ENCODE measurements at regions not wholly inside any gene's neighbourhood (a gene's known extent, or its start where the extent isn't known, plus 50 kb on each side); places are given as distances from the start of the nearest gene placed in this dataset.

DNA sequence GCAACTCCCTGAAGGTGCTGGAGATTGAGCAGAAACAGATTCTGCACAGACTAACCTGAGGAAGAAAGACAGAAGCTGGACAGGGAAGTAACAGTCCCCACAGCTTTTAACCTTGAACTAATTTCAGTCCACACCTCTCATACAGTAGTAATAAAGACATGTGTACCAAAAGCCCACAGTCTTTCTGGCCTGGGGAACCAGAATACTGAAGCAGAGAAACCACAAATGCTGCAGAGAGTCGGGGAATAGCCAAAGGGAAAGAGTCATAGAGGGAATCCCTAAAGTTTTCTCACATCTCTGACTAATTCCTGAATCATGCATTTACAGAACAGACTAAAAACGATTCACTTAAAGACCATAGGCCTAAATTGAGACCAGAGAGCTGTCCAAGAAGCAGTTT, 503.4 kb upstream of the NECTIN3 start:
- TF ChIP-seq, protein P1, sequence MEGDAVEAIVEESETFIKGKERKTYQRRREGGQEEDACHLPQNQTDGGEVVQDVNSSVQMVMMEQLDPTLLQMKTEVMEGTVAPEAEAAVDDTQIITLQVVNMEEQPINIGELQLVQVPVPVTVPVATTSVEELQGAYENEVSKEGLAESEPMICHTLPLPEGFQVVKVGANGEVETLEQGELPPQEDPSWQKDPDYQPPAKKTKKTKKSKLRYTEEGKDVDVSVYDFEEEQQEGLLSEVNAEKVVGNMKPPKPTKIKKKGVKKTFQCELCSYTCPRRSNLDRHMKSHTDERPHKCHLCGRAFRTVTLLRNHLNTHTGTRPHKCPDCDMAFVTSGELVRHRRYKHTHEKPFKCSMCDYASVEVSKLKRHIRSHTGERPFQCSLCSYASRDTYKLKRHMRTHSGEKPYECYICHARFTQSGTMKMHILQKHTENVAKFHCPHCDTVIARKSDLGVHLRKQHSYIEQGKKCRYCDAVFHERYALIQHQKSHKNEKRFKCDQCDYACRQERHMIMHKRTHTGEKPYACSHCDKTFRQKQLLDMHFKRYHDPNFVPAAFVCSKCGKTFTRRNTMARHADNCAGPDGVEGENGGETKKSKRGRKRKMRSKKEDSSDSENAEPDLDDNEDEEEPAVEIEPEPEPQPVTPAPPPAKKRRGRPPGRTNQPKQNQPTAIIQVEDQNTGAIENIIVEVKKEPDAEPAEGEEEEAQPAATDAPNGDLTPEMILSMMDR (IDR thresholded peaks at IDR 0.05; ENCODE audit: low read depth, low read length, missing input control): no peak
- TF ChIP-seq, protein P2, sequence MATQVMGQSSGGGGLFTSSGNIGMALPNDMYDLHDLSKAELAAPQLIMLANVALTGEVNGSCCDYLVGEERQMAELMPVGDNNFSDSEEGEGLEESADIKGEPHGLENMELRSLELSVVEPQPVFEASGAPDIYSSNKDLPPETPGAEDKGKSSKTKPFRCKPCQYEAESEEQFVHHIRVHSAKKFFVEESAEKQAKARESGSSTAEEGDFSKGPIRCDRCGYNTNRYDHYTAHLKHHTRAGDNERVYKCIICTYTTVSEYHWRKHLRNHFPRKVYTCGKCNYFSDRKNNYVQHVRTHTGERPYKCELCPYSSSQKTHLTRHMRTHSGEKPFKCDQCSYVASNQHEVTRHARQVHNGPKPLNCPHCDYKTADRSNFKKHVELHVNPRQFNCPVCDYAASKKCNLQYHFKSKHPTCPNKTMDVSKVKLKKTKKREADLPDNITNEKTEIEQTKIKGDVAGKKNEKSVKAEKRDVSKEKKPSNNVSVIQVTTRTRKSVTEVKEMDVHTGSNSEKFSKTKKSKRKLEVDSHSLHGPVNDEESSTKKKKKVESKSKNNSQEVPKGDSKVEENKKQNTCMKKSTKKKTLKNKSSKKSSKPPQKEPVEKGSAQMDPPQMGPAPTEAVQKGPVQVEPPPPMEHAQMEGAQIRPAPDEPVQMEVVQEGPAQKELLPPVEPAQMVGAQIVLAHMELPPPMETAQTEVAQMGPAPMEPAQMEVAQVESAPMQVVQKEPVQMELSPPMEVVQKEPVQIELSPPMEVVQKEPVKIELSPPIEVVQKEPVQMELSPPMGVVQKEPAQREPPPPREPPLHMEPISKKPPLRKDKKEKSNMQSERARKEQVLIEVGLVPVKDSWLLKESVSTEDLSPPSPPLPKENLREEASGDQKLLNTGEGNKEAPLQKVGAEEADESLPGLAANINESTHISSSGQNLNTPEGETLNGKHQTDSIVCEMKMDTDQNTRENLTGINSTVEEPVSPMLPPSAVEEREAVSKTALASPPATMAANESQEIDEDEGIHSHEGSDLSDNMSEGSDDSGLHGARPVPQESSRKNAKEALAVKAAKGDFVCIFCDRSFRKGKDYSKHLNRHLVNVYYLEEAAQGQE (IDR thresholded peaks at IDR 0.05): no peak
- no peak for TF ChIP-seq YY1 (IDR thresholded peaks at IDR 0.05)
- TF ChIP-seq RAD21 (IDR thresholded peaks at IDR 0.05): no peak
- no peak for TF ChIP-seq GABPA (IDR thresholded peaks at IDR 0.05 in 1 of 2, conservative IDR thresholded peaks at IDR 0.05 in 1 of 2)
- TF ChIP-seq, protein P3, sequence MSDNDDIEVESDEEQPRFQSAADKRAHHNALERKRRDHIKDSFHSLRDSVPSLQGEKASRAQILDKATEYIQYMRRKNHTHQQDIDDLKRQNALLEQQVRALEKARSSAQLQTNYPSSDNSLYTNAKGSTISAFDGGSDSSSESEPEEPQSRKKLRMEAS (IDR thresholded peaks at IDR 0.05): no peak
- TF ChIP-seq, protein P4, sequence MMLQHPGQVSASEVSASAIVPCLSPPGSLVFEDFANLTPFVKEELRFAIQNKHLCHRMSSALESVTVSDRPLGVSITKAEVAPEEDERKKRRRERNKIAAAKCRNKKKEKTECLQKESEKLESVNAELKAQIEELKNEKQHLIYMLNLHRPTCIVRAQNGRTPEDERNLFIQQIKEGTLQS (IDR thresholded peaks at IDR 0.05): no peak
